Ascending aorta (tissue), 2 donors: ENCODE measurements at regions not wholly inside any gene's neighbourhood (a gene's known extent, or its start where the extent isn't known, plus 50 kb on each side); places are given as distances from the start of the nearest gene placed in this dataset.

ENCODE experiments used
- DNase-seq, 2 donors: peaks; one replicate each; pipeline ENCODE4 v3.0.0-alpha.2; 2019; ENCODE audit warnings: low spot score in 2 of 2
- H3K27ac ChIP-seq, 2 donors: fragments of 200-600 bp; sonication (generic); one replicate each; pipeline ENCODE4 v1.5.1; 2016 to 2017; ENCODE audit warnings: mild to moderate bottlenecking in 1 of 2
- H3K27me3 ChIP-seq: fragments of 200-600 bp; sonication (generic); one replicate; pipeline ENCODE4 v1.5.1; 2017
- H3K36me3 ChIP-seq, 2 donors: fragments of 200-600 bp; sonication (generic); one replicate each; pipeline ENCODE4 v1.5.1; 2016
- H3K4me1 ChIP-seq, 2 donors: fragments of 200-600 bp; sonication (generic); one replicate each; pipeline ENCODE4 v1.5.1; 2016 to 2017; ENCODE audit warnings: mild to moderate bottlenecking in 1 of 2
- H3K4me3 ChIP-seq, 2 donors: fragments of 200-600 bp; sonication (generic); one replicate each; pipeline ENCODE4 v1.5.1; 2016 to 2017; ENCODE audit warnings: mild to moderate bottlenecking in 1 of 2
- H3K9me3 ChIP-seq, 2 donors: fragments of 200-600 bp; sonication (generic); one replicate each; pipeline ENCODE4 v1.5.1; 2016
- CTCF ChIP-seq, 3 experiments: fragments of 200-600 bp in 2 of 3; fragments of 450-650 bp in 1 of 3; sonication (generic) in 2 of 3; IDR thresholded peaks; one replicate each; pipeline ENCODE4 v1.5.1; 2016 to 2019; ENCODE audit warnings: antibody characterized with exemption in 3 of 3, mild to moderate bottlenecking in 1 of 3, moderate library complexity in 1 of 3
- intact Hi-C: fragments of 100-400 bp; cut with DNase I; formaldehyde crosslinking; loops from one replicate; pipeline ENCODE4 v1.15.1; 2023

GRCh38 chr5:10155897-10156667 lies 93.6 kb downstream of the ATPSCKMT start:
- Histone ChIP-seq H3K27ac (no peak overlapping the region), H3K36me3 (no peaks in the 10 kb centered on the region), H3K4me1 (no peaks in the 10 kb centered on the region), H3K9me3 (no peaks in the 10 kb centered on the region), H3K4me3 (no peak overlapping the region), H3K27me3 (no peaks in the 10 kb centered on the region)
- intact Hi-C loops, result no loop called here
- no peak for TF ChIP-seq CTCF (IDR thresholded peaks at IDR 0.05)
- DNase-seq, result no peak

DNA sequence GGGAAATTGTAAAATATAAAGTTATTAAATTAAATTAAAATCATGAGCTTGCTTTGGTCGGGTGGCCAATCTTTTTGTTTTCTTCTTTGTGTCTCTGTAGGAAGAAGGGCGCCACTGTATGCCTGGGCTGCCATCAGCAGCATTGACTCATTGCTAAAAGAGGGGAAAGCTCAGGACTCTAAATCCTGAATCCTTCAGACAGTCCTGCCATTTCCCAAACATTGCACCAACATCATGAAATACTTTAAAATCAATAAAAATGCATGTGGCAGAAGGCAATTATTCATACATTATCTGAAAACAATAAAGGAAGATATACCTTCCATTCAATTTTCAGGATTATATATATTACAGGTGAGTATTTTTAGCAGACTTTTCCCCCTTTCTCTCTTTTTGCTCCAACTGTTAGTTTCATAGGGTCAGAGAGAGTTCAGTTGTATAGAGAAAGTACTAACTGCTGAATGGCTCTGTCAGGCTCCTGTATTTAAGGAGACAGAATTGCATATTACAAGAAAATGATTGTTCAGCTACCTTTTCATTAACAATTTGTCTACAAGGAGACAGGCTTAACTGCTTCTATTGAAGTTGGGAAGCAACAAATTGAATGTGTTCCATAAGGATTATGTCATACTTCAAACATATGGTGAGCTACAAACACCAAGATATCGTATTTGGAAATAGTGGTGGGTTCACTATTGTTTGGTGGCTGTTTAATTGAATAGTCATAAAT lies 95.7 kb downstream of the ATPSCKMT start:
- H3K9me3 ChIP-seq, result no peaks in the 10 kb centered on the region
- no peak for TF ChIP-seq CTCF (IDR thresholded peaks at IDR 0.05)
- H3K27ac ChIP-seq, result no peak overlapping the region
- H3K4me1 ChIP-seq, result no peaks in the 10 kb centered on the region
- DNase-seq, result no peak
- no peaks in the 10 kb centered on the region for H3K27me3 ChIP-seq
- H3K36me3 ChIP-seq, result no peaks in the 10 kb centered on the region
- intact Hi-C loops, result no loop called here
- H3K4me3 ChIP-seq, result no peak overlapping the region

GRCh38 chr5:10153394-10153793 lies 96.3 kb downstream of the ATPSCKMT start:
- Histone ChIP-seq H3K27ac (no peak overlapping the region), H3K36me3 (no peaks in the 10 kb centered on the region), H3K27me3 (no peaks in the 10 kb centered on the region), H3K4me3 (no peak overlapping the region), H3K9me3 (no peaks in the 10 kb centered on the region), H3K4me1 (no peaks in the 10 kb centered on the region)
- DNase-seq, result no peak
- TF ChIP-seq CTCF (IDR thresholded peaks at IDR 0.05), result no peak
- intact Hi-C loops, result no loop called here

- Histone ChIP-seq H3K36me3 (no peaks in the 10 kb centered on the region), H3K4me3 (no peak overlapping the region), H3K27ac (no peak overlapping the region), H3K27me3 (no peaks in the 10 kb centered on the region), H3K9me3 (no peaks in the 10 kb centered on the region), H3K4me1 (no peaks in the 10 kb centered on the region)
- TF ChIP-seq CTCF (IDR thresholded peaks at IDR 0.05), result no peak
- DNase-seq, result no peak
- intact Hi-C loops, result no loop called here
Observed at GRCh38 chr5:10151656-10152055, 98.0 kb downstream of the ATPSCKMT start.

DNA sequence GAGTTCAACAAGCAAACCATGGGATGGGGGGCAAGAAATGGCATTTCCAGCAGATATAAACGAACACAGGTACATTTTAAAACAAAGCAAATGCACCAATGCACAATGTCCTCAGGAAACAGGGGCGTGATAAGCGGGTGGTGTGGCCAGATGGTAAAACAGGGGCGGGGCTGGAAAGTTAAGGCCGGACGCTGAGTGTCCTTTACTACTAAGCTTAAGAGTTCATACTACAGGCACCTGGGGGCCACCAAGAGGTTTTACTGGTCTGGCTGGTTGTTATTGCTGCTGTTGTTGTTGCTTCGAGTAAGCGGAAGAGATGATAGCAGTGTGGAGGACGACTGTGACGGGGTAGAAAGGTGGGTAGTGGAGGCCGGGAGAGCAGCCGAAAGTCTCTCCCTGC lies 99.8 kb downstream of the ATPSCKMT start:
- Histone ChIP-seq H3K36me3 (no peaks in the 10 kb centered on the region), H3K27ac (no peak overlapping the region), H3K4me1 (no peaks in the 10 kb centered on the region), H3K4me3 (no peak overlapping the region), H3K27me3 (no peaks in the 10 kb centered on the region), H3K9me3 (no peaks in the 10 kb centered on the region)
- intact Hi-C loops, result no loop called here
- no peak for DNase-seq
- no peak for TF ChIP-seq CTCF (IDR thresholded peaks at IDR 0.05)
